ENCODE measurements at regions not wholly inside any gene's neighbourhood (a gene's known extent, or its start where the extent isn't known, plus 50 kb on each side); places are given as distances from the start of the nearest gene placed in this dataset.

GRCh38 chr9:109904666-109905065 lies 124.7 kb downstream of the PALM2AKAP2 start:
- H3K4me3 ChIP-seq (ENCODE audit: low read depth, low read length), result no peak overlapping the region
- no peak for DNase-seq

GRCh38 chr9:109905472-109905871 lies 125.5 kb downstream of the PALM2AKAP2 start:
- no peak for DNase-seq
- no peaks in the 10 kb centered on the region for H3K36me3 ChIP-seq
- no peak overlapping the region for H3K27ac ChIP-seq
- H3K9me3 ChIP-seq (ENCODE audit: severe bottlenecking), result no peaks in the 10 kb centered on the region
- TF ChIP-seq CTCF (IDR thresholded peaks at IDR 0.05; ENCODE audit: low read depth, low read length), result no peak
- H3K27me3 ChIP-seq (ENCODE audit: insufficient read depth, low read depth, severe bottlenecking), result no peaks in the 10 kb centered on the region
- H3K4me3 ChIP-seq (ENCODE audit: low read depth, low read length), result no peak overlapping the region

More at GRCh38 chr9:109904666-109905065, 124.7 kb downstream of the PALM2AKAP2 start:
- Histone ChIP-seq H3K27ac (no peak overlapping the region), H3K9me3 (ENCODE audit: severe bottlenecking) (no peaks in the 10 kb centered on the region), H3K36me3 (no peaks in the 10 kb centered on the region), H3K27me3 (ENCODE audit: insufficient read depth, low read depth, severe bottlenecking) (peaks cover 4% of the 10 kb centered on the region)
- TF ChIP-seq CTCF (IDR thresholded peaks at IDR 0.05; ENCODE audit: low read depth, low read length), result no peak

- no peak for DNase-seq
- Histone ChIP-seq H3K9me3 (ENCODE audit: severe bottlenecking) (no peaks in the 10 kb centered on the region), H3K27ac (no peak overlapping the region), H3K4me3 (ENCODE audit: low read depth, low read length) (no peak overlapping the region), H3K36me3 (no peaks in the 10 kb centered on the region), H3K27me3 (ENCODE audit: insufficient read depth, low read depth, severe bottlenecking) (no peaks in the 10 kb centered on the region)
- TF ChIP-seq CTCF (IDR thresholded peaks at IDR 0.05; ENCODE audit: low read depth, low read length), result no peak
These were observed 126.9 kb downstream of the PALM2AKAP2 start for GRCh38 chr9:109906766-109907382.

- Histone ChIP-seq H3K27ac (no peak overlapping the region), H3K4me3 (ENCODE audit: low read depth, low read length) (no peak overlapping the region), H3K36me3 (no peaks in the 10 kb centered on the region), H3K27me3 (ENCODE audit: insufficient read depth, low read depth, severe bottlenecking) (no peaks in the 10 kb centered on the region), H3K9me3 (ENCODE audit: severe bottlenecking) (no peaks in the 10 kb centered on the region)
- no peak for TF ChIP-seq CTCF (IDR thresholded peaks at IDR 0.05; ENCODE audit: low read depth, low read length)
- no peak for DNase-seq
These were observed 127.4 kb downstream of the PALM2AKAP2 start for GRCh38 chr9:109907400-109907799.

GRCh38 chr9:109907810-109908458 lies 127.9 kb downstream of the PALM2AKAP2 start:
- H3K4me3 ChIP-seq (ENCODE audit: low read depth, low read length), result no peak overlapping the region

More at GRCh38 chr9:109907810-109908458, 127.9 kb downstream of the PALM2AKAP2 start:
- no peak for TF ChIP-seq CTCF (IDR thresholded peaks at IDR 0.05; ENCODE audit: low read depth, low read length)
- Histone ChIP-seq H3K9me3 (ENCODE audit: severe bottlenecking) (no peaks in the 10 kb centered on the region), H3K36me3 (no peaks in the 10 kb centered on the region), H3K27ac (no peak overlapping the region), H3K27me3 (ENCODE audit: insufficient read depth, low read depth, severe bottlenecking) (no peaks in the 10 kb centered on the region)
- DNase-seq, result no peak
